Heart left ventricle (tissue), 16 donors: ENCODE measurements at regions not wholly inside any gene's neighbourhood (a gene's known extent, or its start where the extent isn't known, plus 50 kb on each side); places are given as distances from the start of the nearest gene placed in this dataset.

Source experiments
- ATAC-seq, 4 donors: fragments of 200-7000 bp; cut with Tn5 transposase; one replicate each; pipeline ENCODE4 v1.9.1; 2020 to 2022; ENCODE audit warnings: moderate library complexity in 4 of 4, mild to moderate bottlenecking in 3 of 4, moderate number of reproducible peaks in 1 of 4
- DNase-seq, 5 donors: peaks; one replicate each; pipeline ENCODE4 v3.0.0-alpha.2; 2020
- H3K27ac ChIP-seq, 12 donors: fragments of 200-600 bp; sonication (generic) in 4 of 12; one replicate each; pipeline versions ENCODE4 v1.5.0 to v1.8.0; 2016 to 2022; ENCODE audit warnings: mild to moderate bottlenecking in 2 of 12
- H3K27me3 ChIP-seq, 9 donors: fragments of 200-600 bp; sonication (generic) in 2 of 9; one replicate each; pipeline versions ENCODE4 v1.5.1 to v1.8.0; 2016 to 2022; ENCODE audit warnings: mild to moderate bottlenecking in 3 of 9
- H3K36me3 ChIP-seq, 9 donors: fragments of 200-600 bp; sonication (generic) in 2 of 9; one replicate each; pipeline versions ENCODE4 v1.5.0 to v1.8.0; 2018 to 2022; ENCODE audit warnings: mild to moderate bottlenecking in 2 of 9
- H3K4me1 ChIP-seq, 12 donors: fragments of 200-600 bp; sonication (generic) in 4 of 12; one replicate each; pipeline versions ENCODE4 v1.5.0 to v1.8.0; 2016 to 2022; ENCODE audit warnings: mild to moderate bottlenecking in 3 of 12
- H3K4me3 ChIP-seq, 12 donors: fragments of 200-600 bp; sonication (generic) in 4 of 12; one replicate each; pipeline versions ENCODE4 v1.5.0 to v1.8.0; 2017 to 2022; ENCODE audit warnings: mild to moderate bottlenecking in 9 of 12, moderate library complexity in 4 of 12
- H3K9me3 ChIP-seq, 12 donors: fragments of 200-600 bp; sonication (generic) in 4 of 12; one replicate each; pipeline versions ENCODE4 v1.5.0 to v1.8.0; 2016 to 2022; ENCODE audit warnings: mild to moderate bottlenecking in 1 of 12
- CTCF ChIP-seq, 12 donors: fragments of 200-600 bp; sonication (generic) in 4 of 12; IDR thresholded peaks; one replicate each; pipeline versions ENCODE4 v1.5.0 to v1.8.0; 2018 to 2022; ENCODE audit warnings: antibody characterized with exemption in 12 of 12, mild to moderate bottlenecking in 5 of 12
- POLR2A ChIP-seq, 2 donors: fragments of 450-650 bp; IDR thresholded peaks; one replicate each; pipeline ENCODE4 v1.6.1; 2017; ENCODE audit warnings: antibody characterized with exemption in 2 of 2, mild to moderate bottlenecking in 2 of 2, moderate library complexity in 2 of 2
- WGBS, 4 donors: extraction: QIAGEN DNeasy Blood & Tissue Kit in 2 of 4; methylation state at CpG; one replicate each; pipeline versions ENCODE4 v1.1.5 to v1.1.7; 2013 to 2018; 5-methylcytosine and 5-hydroxymethylcytosine counted together
- intact Hi-C, 10 donors: fragments of 100-400 bp; cut with DNase I; formaldehyde crosslinking; loops; one replicate each; pipeline versions ENCODE4 v1.11.1 to v1.14.2; 2022
- donor health status: ischemic (EF 13 %, LVEDD 7.1; RV severe dilation, severe dysfunction).
- donor health status: healthy with polysubstance abuse.
- donor health status: DM: no; HTN: yes; CAD: no.
- donor health status: DM: no; HTN: no; CAD: no.
- donor health status: ischemic (EF 25% LVEDD 6.9; RV normal size, moderate dysfunction).
- donor health status: ischemic (EF 25% LVEDD 5.7; RV mildly dilated, moderate dysfunction).
- donor health status: healthy.
- donor health status: DM: yes; HTN: yes; CAD: no.
- donor health status: ischemic (EF 35%, LVEDD 5.7; RV mildly dilated, moderate dysfunction).
- donor health status: nonischemic (EF 11% LVEDD 7.7; RV severe dilation, severe dysfunction).
- donor health status: DM: yes; HTN: yes; CAD: no.
- donor health status: PGD.
- donor health status: ischemic (EF 29% LVEDD 5.4; RV normal size, mild dysfunction).
- donor health status: nonischemic (EF 23%, LVEDD 6.1; RV moderate dilation, normal function).

- TF ChIP-seq CTCF (IDR thresholded peaks at IDR 0.05) (no peak), POLR2A (IDR thresholded peaks at IDR 0.05) (no peak)
- DNase-seq: no peak
- intact Hi-C loops: no loop called here
- Histone ChIP-seq H3K36me3 (no peaks in the 10 kb centered on the region), H3K27me3 (no peaks in the 10 kb centered on the region), H3K9me3 (no peaks in the 10 kb centered on the region), H3K4me1 (no peaks in the 10 kb centered on the region), H3K27ac (no peak overlapping the region), H3K4me3 (no peak overlapping the region)
- 85 to 94% (median 92%) methylated on average over 1 of the region's 1 CpG for WGBS, 4 donors
- no peak for ATAC-seq
Observed at GRCh38 chr6:66808771-66809170, 1101.7 kb upstream of the EYS start.

GRCh38 chr6:66796987-66797386, 1090.0 kb upstream of the EYS start:
- no peaks in the 10 kb centered on the region for H3K4me1 ChIP-seq
- ATAC-seq (no peak), DNase-seq (no peak)
- intact Hi-C loops: no loop called here
- no peaks in the 10 kb centered on the region for H3K36me3 ChIP-seq
- H3K9me3 ChIP-seq: peaks cover 0 to 10% (median 0%) of the 10 kb centered on the region in 12 donors
- H3K27me3 ChIP-seq: no peaks in the 10 kb centered on the region
- WGBS, 4 donors: 38 to 47% (median 44%) methylated on average over 3 of the region's 3 CpGs
- H3K4me3 ChIP-seq: no peak overlapping the region
- TF ChIP-seq CTCF (IDR thresholded peaks at IDR 0.05) (no peak), POLR2A (IDR thresholded peaks at IDR 0.05) (no peak)
- no peak overlapping the region for H3K27ac ChIP-seq

- no peak for TF ChIP-seq CTCF (IDR thresholded peaks at IDR 0.05)
- TF ChIP-seq POLR2A (IDR thresholded peaks at IDR 0.05): no peak
- no peaks in the 10 kb centered on the region for H3K36me3 ChIP-seq
- DNase-seq (peak in 1 of 5 donors; percentile 40), ATAC-seq (no peak)
- H3K9me3 ChIP-seq: peaks cover 0 to 3% (median 0%) of the 10 kb centered on the region in 12 donors
- H3K27me3 ChIP-seq: no peaks in the 10 kb centered on the region
- no peak overlapping the region for H3K4me3 ChIP-seq
- H3K4me1 ChIP-seq: no peaks in the 10 kb centered on the region
- 92 to 93% (median 92%) methylated on average over 3 of the region's 3 CpGs for WGBS, 4 donors
- intact Hi-C loops: no loop called here
- H3K27ac ChIP-seq: no peak overlapping the region
Observed at GRCh38 chr6:66788579-66788978, 1081.6 kb upstream of the EYS start.

GRCh38 chr6:66772800-66773199, 1065.8 kb upstream of the EYS start:
- no peaks in the 10 kb centered on the region for H3K4me1 ChIP-seq
- no peaks in the 10 kb centered on the region for H3K36me3 ChIP-seq
- DNase-seq (no peak), ATAC-seq (no peak)
- 30 to 43% (median 34%) methylated on average over 2 of the region's 2 CpGs for WGBS, 4 donors
- intact Hi-C loops: no loop called here
- H3K9me3 ChIP-seq: peaks cover 0 to 35% (median 4%) of the 10 kb centered on the region in 12 donors
- TF ChIP-seq POLR2A (IDR thresholded peaks at IDR 0.05) (no peak), CTCF (IDR thresholded peaks at IDR 0.05) (no peak)
- H3K27ac ChIP-seq: no peak overlapping the region
- H3K4me3 ChIP-seq: no peak overlapping the region
- H3K27me3 ChIP-seq: no peaks in the 10 kb centered on the region
